ENCODE measurements at regions not wholly inside any gene's neighbourhood (a gene's known extent, or its start where the extent isn't known, plus 50 kb on each side); places are given as distances from the start of the nearest gene placed in this dataset.
A peak's percentile ranks its signal among the peaks of the same experiment; 100 is the strongest.

DNA sequence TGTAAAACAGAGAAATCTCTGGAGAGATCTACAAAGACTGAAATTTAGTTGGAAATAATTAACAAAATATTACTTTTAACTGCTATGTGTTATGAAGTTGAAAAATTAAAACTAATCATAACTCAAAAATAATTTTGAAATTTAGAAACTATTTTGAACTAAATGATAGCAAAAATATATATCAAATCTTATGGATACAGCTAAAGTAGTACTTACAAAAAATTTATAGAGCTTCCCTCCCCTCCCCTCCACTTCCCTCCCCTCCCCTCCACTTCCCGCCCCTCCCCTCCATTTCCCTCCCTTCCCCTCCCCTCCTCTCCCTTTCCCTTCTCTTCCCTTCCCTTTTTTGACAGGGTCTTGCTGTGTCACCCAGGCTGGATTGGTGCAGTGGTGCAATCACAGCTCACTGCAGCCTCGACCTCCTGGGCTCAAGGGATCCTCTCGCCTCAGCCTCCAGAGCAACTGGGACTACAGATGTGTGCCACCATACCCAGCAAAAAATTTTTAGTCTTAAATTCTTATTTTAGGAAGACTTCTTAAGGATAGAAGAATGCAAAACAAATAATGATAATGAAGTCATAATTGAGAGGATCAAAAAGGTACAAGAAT, 87.2 kb upstream of the RGS17 start:
- no peak for DNase-seq (ENCODE audit: low read depth)

DNA sequence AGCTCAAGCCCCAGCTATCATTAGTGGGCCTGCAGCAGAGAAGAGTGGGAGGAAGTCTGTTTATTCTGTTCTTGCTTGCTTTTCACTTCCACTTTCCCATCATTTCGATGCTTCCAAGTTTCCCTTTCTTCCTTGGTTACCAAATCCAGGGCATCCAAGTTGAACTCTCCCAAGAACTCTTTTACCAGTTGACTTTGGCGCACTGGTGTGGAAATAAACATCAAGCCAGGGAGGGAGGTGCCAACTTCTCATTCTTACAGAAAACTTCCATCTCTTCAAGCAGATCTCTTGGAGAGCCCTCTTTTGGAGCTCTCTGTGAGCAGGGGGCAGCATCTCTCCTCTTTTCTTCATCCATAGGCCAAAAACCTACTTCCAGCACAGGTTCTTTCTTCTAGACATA, 85.7 kb upstream of the RGS17 start:
- DNase-seq (ENCODE audit: low read depth): no peak

DNA sequence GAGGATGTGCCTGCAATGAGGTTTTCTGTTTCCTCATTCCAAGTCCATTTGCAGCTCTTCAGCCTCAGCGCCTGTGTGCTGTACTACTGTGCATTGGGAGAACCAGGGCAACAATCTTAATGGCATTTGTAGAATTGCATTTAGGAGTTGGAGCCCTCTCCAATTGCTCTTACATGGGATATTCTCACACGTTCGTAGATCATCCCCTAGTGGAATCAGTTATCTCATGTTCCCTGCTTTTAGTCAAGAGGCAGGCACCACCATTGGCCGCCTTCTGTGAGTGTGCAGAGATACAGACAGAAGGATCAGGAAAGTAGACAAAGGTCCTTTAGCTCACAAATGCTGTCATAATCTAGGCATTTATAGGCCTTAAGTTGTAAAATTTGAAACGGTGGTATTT, 84.2 kb upstream of the RGS17 start:
- DNase-seq (ENCODE audit: low read depth): no peak

DNA sequence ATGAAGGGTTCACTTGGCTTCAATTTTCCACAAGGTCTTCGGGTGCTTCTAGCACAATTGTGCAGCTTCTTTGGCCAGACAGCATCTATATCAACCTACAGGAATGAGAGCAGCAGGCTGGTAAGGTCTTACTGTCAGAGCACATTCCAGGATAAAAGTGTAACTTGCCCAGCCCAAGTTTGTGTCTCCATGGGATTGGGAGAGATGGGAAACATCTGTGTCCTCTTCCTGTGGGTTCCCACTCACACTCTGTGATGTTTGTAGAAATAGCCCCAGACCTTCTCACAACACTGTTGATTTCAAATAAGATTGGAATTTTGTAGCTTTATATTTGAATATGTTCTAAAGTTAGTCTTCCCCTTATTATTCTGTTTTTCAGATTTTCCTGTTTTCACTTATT, 83.4 kb upstream of the RGS17 start:
- DNase-seq (ENCODE audit: low read depth): no peak

DNA sequence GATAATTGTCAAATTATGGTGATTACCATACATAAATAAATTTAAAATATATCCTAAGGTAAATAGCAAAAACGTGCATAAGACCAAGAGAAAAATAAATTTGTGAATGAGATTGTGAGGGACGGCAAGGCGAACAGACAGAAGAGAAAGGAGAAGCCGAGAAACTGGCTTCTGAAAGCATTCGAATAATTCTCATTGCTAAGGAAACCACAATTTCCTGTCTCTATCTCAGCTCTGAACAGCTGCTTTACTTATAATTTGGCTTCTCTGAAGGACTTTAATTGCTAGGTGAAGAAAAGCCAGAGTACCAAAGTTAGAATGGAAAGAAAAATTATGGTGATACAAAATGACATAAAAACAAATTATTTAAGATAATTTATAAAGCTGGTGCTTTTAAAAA, 79.0 kb upstream of the RGS17 start:
- peak; percentile 30 for DNase-seq (ENCODE audit: low read depth)

DNA sequence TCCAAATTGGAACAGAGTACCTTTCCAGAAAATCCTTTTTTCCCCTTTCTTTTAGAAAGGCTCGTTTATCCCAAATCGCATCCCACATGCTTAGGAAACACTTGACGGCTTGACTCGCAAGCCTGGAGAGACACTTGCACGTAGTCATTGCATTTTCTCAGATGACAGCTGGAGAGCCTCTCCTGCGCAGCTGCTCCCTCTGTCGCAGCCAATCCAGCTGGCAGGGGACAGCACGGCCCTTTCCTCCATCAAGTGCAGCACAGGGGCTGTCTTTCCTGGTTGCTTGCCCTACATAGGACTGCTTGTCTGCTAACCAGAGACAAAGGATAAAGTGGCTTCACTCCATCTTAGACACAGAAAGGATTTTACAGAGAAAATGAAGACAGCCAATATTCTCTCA, 77.6 kb upstream of the RGS17 start:
- DNase-seq (ENCODE audit: low read depth): no peak

DNA sequence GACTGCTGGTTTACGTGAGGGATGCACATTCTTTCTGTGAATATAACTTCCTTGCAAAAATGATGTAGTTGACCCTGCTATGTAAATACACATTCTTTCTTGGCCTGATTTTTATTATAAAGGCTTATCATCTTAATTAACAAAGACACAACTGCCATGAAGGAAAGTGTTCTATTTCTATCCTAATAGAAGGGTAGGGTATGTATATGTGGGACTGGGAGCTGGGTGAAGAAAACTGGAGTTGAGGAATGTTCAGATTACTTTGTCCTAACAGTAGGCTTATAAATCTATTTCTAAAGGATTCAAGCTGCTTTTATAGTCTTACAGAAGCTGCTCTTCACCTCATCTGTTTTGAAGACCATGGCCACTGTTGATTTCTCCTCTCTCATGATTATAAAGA, 76.5 kb upstream of the RGS17 start:
- no peak for DNase-seq (ENCODE audit: low read depth)

DNA sequence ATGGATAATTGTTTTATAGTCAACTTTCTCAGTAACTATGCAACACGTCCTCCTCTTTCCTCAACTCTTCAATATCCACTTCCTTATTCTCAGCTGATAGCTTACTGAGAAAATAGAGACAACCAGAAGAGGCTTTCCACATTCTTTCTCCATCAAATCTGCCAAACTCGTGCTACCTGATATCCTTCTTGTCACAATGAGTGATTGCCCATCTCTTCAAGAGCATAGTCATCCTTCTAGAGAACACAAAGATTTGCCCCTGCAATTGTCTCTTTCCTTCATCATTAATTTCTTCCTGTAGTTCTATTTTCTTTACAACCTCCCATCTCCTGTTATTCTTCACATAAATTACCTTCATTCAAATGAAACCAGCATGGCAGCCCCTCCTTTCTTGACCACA, 75.9 kb upstream of the RGS17 start:
- DNase-seq (ENCODE audit: low read depth): no peak

DNA sequence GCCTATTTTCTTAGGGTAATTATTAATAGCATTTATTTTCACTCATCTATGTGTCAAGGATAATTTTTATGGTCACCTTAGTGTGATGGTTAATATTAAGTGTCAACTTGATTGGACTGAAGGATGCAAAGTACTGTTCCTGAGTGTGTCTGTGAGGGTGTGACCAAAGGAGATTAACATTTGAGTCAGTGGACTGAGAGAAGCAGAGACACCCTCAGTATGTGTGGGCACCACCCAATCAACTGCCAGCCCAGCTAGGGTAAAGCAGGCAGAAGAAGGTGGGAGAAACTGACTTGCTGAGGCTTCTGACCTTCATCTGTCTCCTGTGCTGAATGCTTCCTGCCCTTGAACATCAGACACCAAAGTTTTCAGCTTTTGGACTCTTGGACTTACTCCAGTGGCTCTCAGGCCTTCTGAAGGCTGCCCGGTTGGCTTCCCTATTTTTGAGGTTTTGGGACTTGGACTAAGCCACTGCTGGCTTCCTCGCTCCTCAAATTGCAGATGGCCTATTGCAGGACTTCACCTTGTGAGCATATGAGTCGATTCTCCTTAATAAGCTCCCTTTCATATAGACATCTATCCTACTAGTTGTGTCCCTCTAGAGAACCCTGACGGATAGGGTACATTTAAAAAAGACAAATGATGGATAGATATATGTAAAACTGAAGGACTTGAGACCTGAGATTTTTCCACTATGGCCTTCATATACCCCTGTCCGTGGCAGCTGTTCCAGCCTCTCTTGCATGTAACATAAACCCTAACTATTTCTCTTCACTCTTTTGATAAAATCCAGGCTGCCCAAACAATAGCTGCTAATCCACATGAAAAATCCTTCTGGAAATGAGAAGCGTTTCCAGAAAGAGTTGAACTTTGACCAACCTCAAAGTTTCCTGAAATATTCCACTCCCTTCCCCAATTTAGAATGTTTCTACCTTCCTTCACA, 62.1 kb upstream of the RGS17 start:
- no peak for DNase-seq (ENCODE audit: low read depth)

DNA sequence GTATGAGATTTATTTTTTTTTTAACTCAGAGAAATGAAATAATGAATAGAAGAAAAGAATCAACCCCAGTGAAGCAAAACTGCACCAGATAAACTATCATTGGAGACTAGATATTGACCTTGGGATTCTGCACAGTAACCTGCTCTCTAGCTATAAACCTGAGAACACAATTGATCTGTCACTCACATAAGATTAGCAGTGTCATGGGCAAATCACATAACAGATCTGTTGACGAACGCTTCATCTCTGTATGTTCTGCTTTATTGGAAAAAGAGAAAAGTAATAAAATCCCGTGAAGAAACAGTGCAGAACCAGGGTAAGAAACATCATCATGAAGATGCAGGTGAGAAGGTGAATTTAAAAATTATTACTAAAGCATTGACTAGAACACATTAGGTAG, 52.8 kb upstream of the RGS17 start:
- DNase-seq (ENCODE audit: low read depth): no peak

All from amniotic epithelial cell (primary cell).